ENCODE measurements at regions not wholly inside any gene's neighbourhood (a gene's known extent, or its start where the extent isn't known, plus 50 kb on each side); places are given as distances from the start of the nearest gene placed in this dataset.

DNA sequence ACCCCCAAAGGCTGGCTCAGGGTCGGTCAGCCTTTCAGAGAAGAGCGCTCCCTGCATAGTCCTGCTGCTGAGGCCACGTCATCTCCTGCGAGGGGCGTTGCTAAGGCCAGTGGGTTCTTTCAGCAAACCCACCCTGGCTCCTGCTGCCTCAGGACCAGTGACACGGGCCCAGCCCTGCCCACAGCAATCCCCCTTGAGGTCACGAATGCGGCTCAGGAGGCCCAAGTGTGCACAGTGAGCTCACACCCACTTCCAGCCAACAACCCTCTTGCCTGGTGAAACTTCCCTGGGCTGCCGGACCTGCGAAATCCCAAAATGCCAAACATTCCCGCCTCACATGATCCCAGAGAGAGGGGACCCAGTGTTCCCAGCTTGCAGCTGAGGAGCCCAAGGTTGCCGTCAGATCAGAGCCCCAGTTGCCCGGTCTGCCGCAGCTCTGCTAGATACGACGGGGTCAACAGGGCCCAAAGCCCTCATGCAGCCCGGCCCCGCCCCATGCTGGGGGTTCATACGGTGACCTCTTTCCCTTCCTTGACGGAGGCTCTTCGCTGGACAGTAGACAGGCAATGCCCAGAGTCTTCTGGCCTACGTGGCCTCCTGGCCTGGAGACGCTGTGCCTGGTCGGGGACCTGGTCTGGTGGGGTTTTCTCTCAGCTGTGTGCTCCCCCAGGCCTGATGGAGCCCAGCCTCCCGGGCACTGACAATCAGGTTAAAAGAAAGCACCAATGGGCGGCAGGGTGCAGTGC, 116.4 kb upstream of the COL5A1 start:
- H3K27ac Mint-ChIP-seq = peak overlapping the region; percentile 35
- no peaks in the 10 kb centered on the region for H3K36me3 Mint-ChIP-seq (ENCODE audit: low read depth)
- no peak overlapping the region for H3K4me3 Mint-ChIP-seq
- Histone ChIP-seq H3K9ac (ENCODE audit: extremely low read depth, low read length, poor library complexity, severe bottlenecking) (no peak overlapping the region), H3K27ac (ENCODE audit: low read depth, low read length) (no peak overlapping the region), H3K36me3 (ENCODE audit: control insufficient read depth, insufficient read depth, low read length) (no peaks in the 10 kb centered on the region), H3K27me3 (ENCODE audit: control insufficient read depth, insufficient read depth, low read length, poor library complexity, severe bottlenecking) (no peaks in the 10 kb centered on the region), H3K9me3 (ENCODE audit: control insufficient read depth, low read length) (peaks cover 2% of the 10 kb centered on the region), H3K4me1 (ENCODE audit: control insufficient read depth, insufficient read depth, low read length) (no peaks in the 10 kb centered on the region), H3K4me3 (ENCODE audit: low read length) (no peak overlapping the region)
- no peaks in the 10 kb centered on the region for H3K27me3 Mint-ChIP-seq (ENCODE audit: insufficient read depth)
- H3K4me1 Mint-ChIP-seq = no peaks in the 10 kb centered on the region
- TF ChIP-seq, protein P1, sequence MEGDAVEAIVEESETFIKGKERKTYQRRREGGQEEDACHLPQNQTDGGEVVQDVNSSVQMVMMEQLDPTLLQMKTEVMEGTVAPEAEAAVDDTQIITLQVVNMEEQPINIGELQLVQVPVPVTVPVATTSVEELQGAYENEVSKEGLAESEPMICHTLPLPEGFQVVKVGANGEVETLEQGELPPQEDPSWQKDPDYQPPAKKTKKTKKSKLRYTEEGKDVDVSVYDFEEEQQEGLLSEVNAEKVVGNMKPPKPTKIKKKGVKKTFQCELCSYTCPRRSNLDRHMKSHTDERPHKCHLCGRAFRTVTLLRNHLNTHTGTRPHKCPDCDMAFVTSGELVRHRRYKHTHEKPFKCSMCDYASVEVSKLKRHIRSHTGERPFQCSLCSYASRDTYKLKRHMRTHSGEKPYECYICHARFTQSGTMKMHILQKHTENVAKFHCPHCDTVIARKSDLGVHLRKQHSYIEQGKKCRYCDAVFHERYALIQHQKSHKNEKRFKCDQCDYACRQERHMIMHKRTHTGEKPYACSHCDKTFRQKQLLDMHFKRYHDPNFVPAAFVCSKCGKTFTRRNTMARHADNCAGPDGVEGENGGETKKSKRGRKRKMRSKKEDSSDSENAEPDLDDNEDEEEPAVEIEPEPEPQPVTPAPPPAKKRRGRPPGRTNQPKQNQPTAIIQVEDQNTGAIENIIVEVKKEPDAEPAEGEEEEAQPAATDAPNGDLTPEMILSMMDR (conservative IDR thresholded peaks at IDR 0.05) = no peak
- no peak for DNase-seq
- peaks cover 15% of the 10 kb centered on the region for H3K9me3 Mint-ChIP-seq
- 91 to 93% methylated on average over 13 to 26 of the region's 26 CpGs for WGBS, 2 experiments (ENCODE audit: insufficient coverage in 1 of 2, insufficient read length in 1 of 2)

GRCh38 chr9:134525841-134526583, 115.6 kb upstream of the COL5A1 start:
- 89 to 94% methylated on average over 18 to 26 of the region's 26 CpGs for WGBS, 2 experiments (ENCODE audit: insufficient coverage in 1 of 2, insufficient read length in 1 of 2)
- TF ChIP-seq, protein P1 (conservative IDR thresholded peaks at IDR 0.05) = no peak
- H3K9me3 ChIP-seq (ENCODE audit: control insufficient read depth, low read length) = peaks cover 10% of the 10 kb centered on the region
- H3K27me3 Mint-ChIP-seq (ENCODE audit: insufficient read depth) = no peaks in the 10 kb centered on the region
- no peaks in the 10 kb centered on the region for H3K4me1 Mint-ChIP-seq
- H3K4me1 ChIP-seq (ENCODE audit: control insufficient read depth, insufficient read depth, low read length) = no peaks in the 10 kb centered on the region
- no peak overlapping the region for H3K4me3 Mint-ChIP-seq
- H3K27ac ChIP-seq (ENCODE audit: low read depth, low read length) = no peak overlapping the region
- H3K36me3 Mint-ChIP-seq (ENCODE audit: low read depth) = no peaks in the 10 kb centered on the region
- DNase-seq = no peak
- no peak overlapping the region for H3K9ac ChIP-seq (ENCODE audit: extremely low read depth, low read length, poor library complexity, severe bottlenecking)
- no peaks in the 10 kb centered on the region for H3K36me3 ChIP-seq (ENCODE audit: control insufficient read depth, insufficient read depth, low read length)
- H3K9me3 Mint-ChIP-seq = peaks cover 21% of the 10 kb centered on the region
- H3K4me3 ChIP-seq (ENCODE audit: low read length) = no peak overlapping the region
- H3K27ac Mint-ChIP-seq = no peak overlapping the region
- no peaks in the 10 kb centered on the region for H3K27me3 ChIP-seq (ENCODE audit: control insufficient read depth, insufficient read depth, low read length, poor library complexity, severe bottlenecking)

- TF ChIP-seq, protein P1 (conservative IDR thresholded peaks at IDR 0.05) = no peak
- peaks cover 23% of the 10 kb centered on the region for H3K9me3 Mint-ChIP-seq
- 91 to 95% methylated on average over 12 to 19 of the region's 19 CpGs for WGBS, 2 experiments (ENCODE audit: insufficient coverage in 1 of 2, insufficient read length in 1 of 2)
- no peak for DNase-seq
- Histone ChIP-seq H3K27me3 (ENCODE audit: control insufficient read depth, insufficient read depth, low read length, poor library complexity, severe bottlenecking) (no peaks in the 10 kb centered on the region), H3K9me3 (ENCODE audit: control insufficient read depth, low read length) (peaks cover 10% of the 10 kb centered on the region), H3K4me3 (ENCODE audit: low read length) (no peak overlapping the region), H3K27ac (ENCODE audit: low read depth, low read length) (no peak overlapping the region), H3K4me1 (ENCODE audit: control insufficient read depth, insufficient read depth, low read length) (no peaks in the 10 kb centered on the region), H3K9ac (ENCODE audit: extremely low read depth, low read length, poor library complexity, severe bottlenecking) (no peak overlapping the region), H3K36me3 (ENCODE audit: control insufficient read depth, insufficient read depth, low read length) (no peaks in the 10 kb centered on the region)
- no peaks in the 10 kb centered on the region for H3K27me3 Mint-ChIP-seq (ENCODE audit: insufficient read depth)
- no peak overlapping the region for H3K27ac Mint-ChIP-seq
- no peaks in the 10 kb centered on the region for H3K36me3 Mint-ChIP-seq (ENCODE audit: low read depth)
- H3K4me1 Mint-ChIP-seq = no peaks in the 10 kb centered on the region
- no peak overlapping the region for H3K4me3 Mint-ChIP-seq
Measured at GRCh38 chr9:134526584-134527477, 114.8 kb upstream of the COL5A1 start.

Data from endodermal cell (in vitro differentiated cells).